Lower leg skin (tissue), 3 donors: ENCODE measurements at regions not wholly inside any gene's neighbourhood (a gene's known extent, or its start where the extent isn't known, plus 50 kb on each side); places are given as distances from the start of the nearest gene placed in this dataset.

Experiments used
- POLR2A ChIP-seq, 2 donors: fragments of 450-650 bp; IDR thresholded peaks; one replicate each; pipeline ENCODE4 v1.6.1; 2016 to 2017; ENCODE audit warnings: antibody characterized with exemption in 2 of 2, mild to moderate bottlenecking in 1 of 2, moderate library complexity in 1 of 2
- TF ChIP-seq, protein P1 (sequence below), 3 donors: fragments of 450-650 bp; IDR thresholded peaks; one replicate each; pipeline ENCODE4 v1.5.1; 2016; ENCODE audit warnings: antibody characterized with exemption in 3 of 3, mild to moderate bottlenecking in 3 of 3, moderate library complexity in 2 of 3

- TF ChIP-seq POLR2A (IDR thresholded peaks at IDR 0.05) = no peak
- TF ChIP-seq, protein P1, sequence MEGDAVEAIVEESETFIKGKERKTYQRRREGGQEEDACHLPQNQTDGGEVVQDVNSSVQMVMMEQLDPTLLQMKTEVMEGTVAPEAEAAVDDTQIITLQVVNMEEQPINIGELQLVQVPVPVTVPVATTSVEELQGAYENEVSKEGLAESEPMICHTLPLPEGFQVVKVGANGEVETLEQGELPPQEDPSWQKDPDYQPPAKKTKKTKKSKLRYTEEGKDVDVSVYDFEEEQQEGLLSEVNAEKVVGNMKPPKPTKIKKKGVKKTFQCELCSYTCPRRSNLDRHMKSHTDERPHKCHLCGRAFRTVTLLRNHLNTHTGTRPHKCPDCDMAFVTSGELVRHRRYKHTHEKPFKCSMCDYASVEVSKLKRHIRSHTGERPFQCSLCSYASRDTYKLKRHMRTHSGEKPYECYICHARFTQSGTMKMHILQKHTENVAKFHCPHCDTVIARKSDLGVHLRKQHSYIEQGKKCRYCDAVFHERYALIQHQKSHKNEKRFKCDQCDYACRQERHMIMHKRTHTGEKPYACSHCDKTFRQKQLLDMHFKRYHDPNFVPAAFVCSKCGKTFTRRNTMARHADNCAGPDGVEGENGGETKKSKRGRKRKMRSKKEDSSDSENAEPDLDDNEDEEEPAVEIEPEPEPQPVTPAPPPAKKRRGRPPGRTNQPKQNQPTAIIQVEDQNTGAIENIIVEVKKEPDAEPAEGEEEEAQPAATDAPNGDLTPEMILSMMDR (IDR thresholded peaks at IDR 0.05) = no peak
Measured at GRCh38 chr2:144258154-144258553, 261.8 kb downstream of the ZEB2 start.
